Jurkat, Clone E6-1 (cell line): ENCODE measurements at regions not wholly inside any gene's neighbourhood (a gene's known extent, or its start where the extent isn't known, plus 50 kb on each side); places are given as distances from the start of the nearest gene placed in this dataset.
"Not testable (repeated sequence)": the region's sequence is repeated elsewhere in the genome, so short reads cannot be mapped to it uniquely, and the experiment has no call there.

Experiments
- DNase-seq: peaks from one replicate; pipeline ENCODE4 v3.0.0-alpha.2; 2011; ENCODE audit warnings: low read depth, low spot score
- H3K4me3 ChIP-seq: 2 replicates; pipeline ENCODE4 v1.5.1; 2011; ENCODE audit warnings: mild to moderate bottlenecking, low read length, control low read depth, moderate library complexity

- DNase-seq: no peak
- H3K4me3 ChIP-seq: no peak overlapping the region
These were observed 95.9 kb downstream of the SLC4A3 start for GRCh38 chr2:219723311-219723710.

GRCh38 chr2:219724628-219725027, 97.2 kb downstream of the SLC4A3 start:
- no peak for DNase-seq

GRCh38 chr2:219726916-219727315, 99.5 kb downstream of the SLC4A3 start:
- DNase-seq: no peak
- no peak overlapping the region for H3K4me3 ChIP-seq

More at GRCh38 chr2:219724628-219725027, 97.2 kb downstream of the SLC4A3 start:
- H3K4me3 ChIP-seq: no peak overlapping the region

GRCh38 chr2:219727771-219728429, 100.5 kb downstream of the SLC4A3 start:
- no peak for DNase-seq
- H3K4me3 ChIP-seq: no peak overlapping the region

- no peak for DNase-seq
- no peak overlapping the region for H3K4me3 ChIP-seq
These were observed 101.6 kb downstream of the SLC4A3 start for GRCh38 chr2:219728991-219729487.

- DNase-seq: no peak
These were observed 103.7 kb downstream of the SLC4A3 start for GRCh38 chr2:219731173-219731572.

DNA sequence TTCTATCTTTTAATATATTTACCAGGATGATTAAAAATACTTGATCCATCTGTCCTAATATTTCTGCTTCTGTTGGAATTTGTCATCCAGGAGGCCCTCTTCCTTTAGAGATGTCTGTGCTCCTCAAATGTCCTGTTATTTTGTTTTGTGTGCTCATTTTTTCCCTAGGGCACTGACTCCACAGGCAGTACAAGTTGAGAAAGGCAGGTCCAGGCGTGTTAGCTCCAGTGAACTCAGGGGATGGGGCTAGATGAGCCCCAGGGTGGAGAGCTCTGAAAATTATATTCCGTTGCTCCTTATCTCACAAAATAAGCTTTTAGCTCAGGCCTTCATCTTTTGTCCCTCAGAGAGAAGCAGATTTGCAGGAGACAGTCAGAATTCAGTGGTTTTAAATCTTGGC, 105.7 kb downstream of the SLC4A3 start:
- no peak for DNase-seq
- H3K4me3 ChIP-seq: no peak overlapping the region

More at GRCh38 chr2:219731173-219731572, 103.7 kb downstream of the SLC4A3 start:
- H3K4me3 ChIP-seq: no peak overlapping the region

- no peak overlapping the region for H3K4me3 ChIP-seq
- DNase-seq: no peak
These were observed 106.3 kb downstream of the SLC4A3 start for GRCh38 chr2:219733746-219734145.

DNA sequence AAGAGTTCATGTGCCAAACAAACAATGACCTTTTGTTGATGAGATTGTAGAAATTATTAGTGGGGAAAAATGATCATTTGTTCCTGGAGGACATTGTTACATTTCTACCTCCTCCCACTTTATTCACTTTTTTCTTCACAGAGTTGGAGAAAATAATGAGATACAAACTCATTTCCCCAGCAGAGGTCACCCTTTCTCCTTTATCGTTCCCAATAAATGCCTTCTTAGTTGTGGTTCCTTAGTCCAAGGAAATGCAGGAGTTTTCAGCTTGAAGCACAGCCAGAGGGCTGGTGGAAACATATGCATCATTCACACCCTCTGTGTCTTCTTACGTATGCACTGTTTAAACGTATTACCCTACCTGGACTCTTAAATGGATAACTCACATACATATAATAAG, 108.8 kb downstream of the SLC4A3 start:
- H3K4me3 ChIP-seq: no peak overlapping the region
- DNase-seq: peak; percentile 24

GRCh38 chr2:219737270-219737691, 109.9 kb downstream of the SLC4A3 start:
- H3K4me3 ChIP-seq: no peak overlapping the region
- no peak for DNase-seq

DNA sequence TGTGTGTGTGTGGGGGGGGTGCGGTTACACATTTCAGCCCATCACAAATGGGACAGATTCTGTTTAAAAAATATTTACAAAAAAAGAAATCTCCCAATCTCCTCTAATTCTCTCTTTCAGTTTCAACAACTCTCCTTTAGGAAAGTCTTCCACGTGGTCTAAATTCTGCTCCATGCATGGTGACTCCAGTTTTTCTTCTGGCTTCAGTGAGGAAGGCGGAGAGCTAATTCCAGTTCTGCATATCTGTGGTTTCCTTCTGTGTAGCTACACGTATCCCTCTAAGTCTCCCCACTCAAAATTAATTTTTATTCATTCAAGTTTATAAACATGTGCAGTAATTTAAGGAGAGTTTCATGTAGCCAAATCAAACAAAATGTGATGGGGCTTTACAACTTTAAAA, 111.6 kb downstream of the SLC4A3 start:
- DNase-seq: no peak

DNA sequence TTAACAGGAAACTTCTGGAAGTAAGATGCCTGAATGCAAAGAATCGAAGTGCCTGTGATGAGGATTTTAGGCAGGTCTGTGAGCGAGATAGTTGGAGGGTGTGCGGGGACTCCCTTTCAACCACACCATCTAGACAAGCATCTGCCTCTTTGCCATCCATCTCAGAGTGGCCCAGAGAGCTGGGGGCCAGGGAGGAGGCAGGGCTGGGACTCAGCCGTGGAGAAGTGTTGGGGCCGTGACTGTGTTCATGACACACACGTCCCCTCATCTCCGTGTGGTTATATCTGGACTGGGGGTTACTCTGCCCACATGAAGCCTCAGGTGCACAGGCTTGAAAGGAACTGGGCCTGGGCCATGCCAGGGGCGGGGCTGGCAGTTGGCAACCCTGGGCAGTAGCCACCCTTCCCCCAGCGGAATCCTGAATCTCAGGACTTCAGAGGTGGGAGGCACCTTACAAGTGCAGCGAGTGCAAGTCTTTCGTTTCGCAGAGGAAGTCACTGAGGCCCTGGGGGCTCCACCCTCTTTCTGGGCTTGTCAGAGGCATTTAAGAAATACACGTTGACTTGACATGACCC, 112.5 kb downstream of the SLC4A3 start:
- no peak overlapping the region for H3K4me3 ChIP-seq
- DNase-seq: no peak

More for the DNA sequence above, 111.6 kb downstream of the SLC4A3 start:
- no peak overlapping the region for H3K4me3 ChIP-seq

- no peak overlapping the region for H3K4me3 ChIP-seq
- no peak for DNase-seq
These were observed 116.1 kb downstream of the SLC4A3 start for GRCh38 chr2:219743548-219743947.

DNA sequence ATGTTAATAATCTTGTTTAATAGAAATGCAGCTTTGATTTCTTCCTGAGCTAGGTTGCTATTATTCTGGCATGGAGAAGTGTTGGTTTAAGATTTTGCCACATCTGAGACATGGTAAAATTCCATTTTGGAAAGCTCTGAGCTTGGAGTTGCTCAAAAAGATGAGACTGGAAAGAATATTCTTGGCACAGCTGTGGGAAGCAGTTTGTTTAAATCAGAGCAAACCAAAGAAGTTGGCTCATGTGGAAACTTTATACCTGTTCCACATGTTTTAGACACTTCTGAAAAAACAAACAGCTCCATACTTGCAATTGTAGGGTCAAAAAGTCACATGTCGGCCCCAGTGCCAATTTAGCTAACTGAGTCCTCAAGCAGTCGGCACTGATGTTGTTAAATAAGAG, 116.6 kb downstream of the SLC4A3 start:
- H3K4me3 ChIP-seq: no peak overlapping the region

DNA sequence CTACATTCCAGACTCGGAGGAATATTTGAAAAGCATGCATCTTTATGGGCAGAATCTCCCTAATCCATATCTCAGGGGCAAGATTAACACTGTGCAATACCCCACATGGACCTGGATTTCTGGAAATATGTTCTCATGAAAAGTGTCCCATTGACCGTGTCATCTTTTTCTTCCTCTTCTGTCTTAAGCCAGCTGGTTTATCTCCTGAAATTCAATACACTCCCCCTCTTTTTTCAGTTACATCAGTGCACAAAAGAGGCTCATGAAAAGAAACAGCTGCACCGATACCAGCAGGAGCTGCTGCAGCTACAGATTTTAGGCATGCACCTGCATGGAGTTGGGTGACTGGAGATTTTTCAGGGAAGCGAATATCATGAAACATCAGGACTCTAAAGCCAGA, 117.2 kb downstream of the SLC4A3 start:
- no peak overlapping the region for H3K4me3 ChIP-seq
- DNase-seq: no peak

More for the DNA sequence above, 116.6 kb downstream of the SLC4A3 start:
- DNase-seq: no peak

DNA sequence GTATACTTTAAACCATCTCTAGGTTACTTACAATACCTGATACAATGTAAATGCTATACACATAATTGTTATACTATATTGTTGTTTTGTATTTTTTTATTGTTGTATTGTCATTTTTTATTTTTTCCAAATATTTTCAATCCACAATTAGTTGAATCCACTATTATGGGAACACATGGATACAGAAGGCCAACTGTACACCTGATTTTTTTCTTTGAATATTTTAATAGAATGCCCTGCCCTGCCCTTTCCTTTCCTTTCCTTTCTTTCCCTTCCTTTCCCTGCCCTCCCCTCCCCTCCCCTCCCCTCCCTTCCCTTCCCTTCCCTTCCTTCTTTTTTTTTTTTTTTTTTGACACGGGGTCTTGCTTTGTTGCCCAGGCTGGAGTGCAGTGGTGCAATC, 120.2 kb downstream of the SLC4A3 start:
- H3K4me3 ChIP-seq: no peak overlapping the region
- no peak for DNase-seq

GRCh38 chr2:219748671-219749570, 121.5 kb downstream of the SLC4A3 start:
- no peak for DNase-seq
- H3K4me3 ChIP-seq: no peak overlapping the region

DNA sequence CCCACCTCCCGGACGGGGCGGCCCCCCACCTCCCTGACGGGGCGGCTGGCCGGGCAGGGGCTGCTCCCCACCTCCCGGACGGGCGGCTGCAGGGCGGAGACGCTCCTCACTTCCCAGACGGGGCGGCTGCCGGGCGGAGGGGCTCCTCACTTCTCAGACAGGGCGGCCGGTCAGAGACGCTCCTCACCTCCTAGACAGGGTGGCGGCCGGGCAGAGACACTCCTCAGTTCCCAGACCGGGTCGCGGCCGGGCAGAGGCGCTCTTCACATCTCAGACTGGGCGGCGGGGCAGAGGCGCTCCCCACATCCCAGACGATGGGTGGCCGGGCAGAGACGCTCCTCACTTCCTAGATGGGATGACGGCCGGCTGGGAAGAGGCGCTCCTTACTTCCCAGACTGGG, 123.7 kb downstream of the SLC4A3 start:
- not testable (repeated sequence) for H3K4me3 ChIP-seq, DNase-seq

DNA sequence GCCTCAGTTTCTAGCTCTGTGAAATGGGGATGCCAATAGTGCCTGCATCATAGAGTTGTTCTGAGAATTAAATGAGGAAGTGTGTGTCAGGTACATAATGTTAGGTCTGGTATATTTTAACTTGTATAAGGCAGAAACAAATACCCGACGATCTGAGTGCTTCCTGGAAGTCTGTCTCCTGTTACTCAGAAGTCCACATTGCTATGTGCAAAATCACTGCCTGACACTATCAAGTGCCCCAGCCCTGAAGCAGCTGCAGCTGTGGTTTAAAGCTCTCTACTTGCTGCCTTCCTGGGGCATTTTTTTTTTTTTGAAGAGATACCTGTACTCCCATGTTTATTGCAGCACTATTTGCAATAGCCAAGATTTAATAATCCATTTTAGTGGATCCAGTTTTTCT, 125.3 kb downstream of the SLC4A3 start:
- DNase-seq: no peak
- H3K4me3 ChIP-seq: no peak overlapping the region
